NT2/D1 (cell line): ENCODE measurements at regions not wholly inside any gene's neighbourhood (a gene's known extent, or its start where the extent isn't known, plus 50 kb on each side); places are given as distances from the start of the nearest gene placed in this dataset.

ENCODE experiments used
- SUZ12 ChIP-seq: IDR thresholded peaks from 2 replicates; pipeline ENCODE4 v1.6.1; 2011; ENCODE audit not compliant: insufficient read length, insufficient read depth; ENCODE audit errors: extremely low read depth
- YY1 ChIP-seq: IDR thresholded peaks from 2 replicates; pipeline ENCODE4 v1.6.1; 2011; ENCODE audit not compliant: insufficient read length, insufficient read depth
- ZNF274 ChIP-seq: IDR thresholded peaks from 2 replicates; pipeline ENCODE4 v1.6.1; 2011; ENCODE audit warnings: mild to moderate bottlenecking, low read depth, low read length

DNA sequence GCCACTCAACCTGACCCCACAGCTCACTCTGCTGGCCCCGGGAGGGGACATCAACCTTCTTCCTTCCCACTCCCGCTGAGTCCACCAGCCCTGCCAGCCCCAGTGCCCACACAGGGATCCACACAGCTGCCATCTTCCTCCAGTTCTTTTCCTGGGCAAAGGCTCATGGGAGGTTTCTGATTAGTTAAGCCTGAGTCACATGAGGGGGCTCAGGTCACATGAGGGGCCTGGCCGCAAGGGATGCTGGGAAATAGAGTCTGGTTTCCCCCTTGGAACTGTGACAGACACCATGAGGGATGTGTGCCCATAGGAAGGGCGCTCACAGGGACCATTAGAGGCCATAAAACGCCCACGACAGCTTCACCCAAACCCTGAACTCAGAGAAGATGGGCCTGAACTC, 228.7 kb upstream of the SFSWAP start:
- TF ChIP-seq ZNF274 (no peak), YY1 (no peak), SUZ12 (no peak)
